Mesenchymal stem cell (in vitro differentiated cells and primary cell): ENCODE measurements at regions not wholly inside any gene's neighbourhood (a gene's known extent, or its start where the extent isn't known, plus 50 kb on each side); places are given as distances from the start of the nearest gene placed in this dataset.

Experiments used
- DNase-seq: peaks from one replicate; pipeline ENCODE4 v3.0.0-alpha.2; 2013
- H2AFZ ChIP-seq: one replicate; pipeline ENCODE4 v1.6.1; 2013; ENCODE audit warnings: low read depth, mild to moderate bottlenecking, control low read depth, inconsistent platforms, low read length, moderate library complexity
- H2AK5ac ChIP-seq: 2 replicates; pipeline ENCODE4 v1.6.1; 2013; ENCODE audit warnings: low read length, moderate library complexity, mild to moderate bottlenecking, inconsistent platforms; ENCODE audit not compliant: severe bottlenecking
- H2BK120ac ChIP-seq: one replicate; pipeline ENCODE4 v1.6.1; 2013; ENCODE audit warnings: low read depth, mild to moderate bottlenecking, inconsistent platforms, low read length, moderate library complexity
- H2BK12ac ChIP-seq, 2 experiments: one replicate each; pipeline ENCODE4 v1.6.1; 2013; ENCODE audit warnings: inconsistent platforms in 2 of 2, low read length in 2 of 2, mild to moderate bottlenecking in 2 of 2, moderate library complexity in 2 of 2, control low read depth in 1 of 2
- H2BK15ac ChIP-seq: one replicate; pipeline ENCODE4 v1.6.1; 2013; ENCODE audit warnings: mild to moderate bottlenecking, low read depth, inconsistent platforms; ENCODE audit not compliant: poor library complexity, severe bottlenecking
- H2BK5ac ChIP-seq: 2 replicates; pipeline ENCODE4 v1.6.1; 2013; ENCODE audit warnings: low read depth, mild to moderate bottlenecking, low read length, control low read depth, inconsistent platforms; ENCODE audit not compliant: poor library complexity, severe bottlenecking
- H3K14ac ChIP-seq, 2 experiments: one replicate each; pipeline ENCODE4 v1.6.1; 2013; ENCODE audit warnings: inconsistent platforms in 2 of 2, low read length in 2 of 2, control low read depth in 1 of 2, mild to moderate bottlenecking in 1 of 2, moderate library complexity in 1 of 2
- H3K18ac ChIP-seq, 2 experiments: one replicate each; pipeline ENCODE4 v1.6.1; 2013; ENCODE audit warnings: inconsistent platforms in 2 of 2, low read length in 2 of 2, control low read depth in 1 of 2, low read depth in 1 of 2, mild to moderate bottlenecking in 1 of 2
- H3K23ac ChIP-seq, 2 experiments: one replicate each; pipeline ENCODE4 v1.6.1; 2013; ENCODE audit warnings: inconsistent platforms in 2 of 2, low read length in 2 of 2, mild to moderate bottlenecking in 2 of 2, moderate library complexity in 2 of 2, control low read depth in 1 of 2
- H3K27ac ChIP-seq: 2 replicates; pipeline ENCODE4 v1.5.1; 2013; ENCODE audit warnings: mild to moderate bottlenecking, moderate library complexity, low read length, control low read depth, inconsistent platforms; ENCODE audit not compliant: poor library complexity, severe bottlenecking
- H3K27me3 ChIP-seq, 2 experiments: 2 replicates each; pipeline versions ENCODE4 v1.6.1 to v1.7.0; 2013; ENCODE audit warnings: low read length in 2 of 2, mild to moderate bottlenecking in 2 of 2, moderate library complexity in 2 of 2, control low read depth in 1 of 2, inconsistent platforms in 1 of 2; ENCODE audit not compliant: control insufficient read depth in 1 of 2, insufficient read depth in 1 of 2
- H3K36me3 ChIP-seq, 2 experiments: 2 replicates each; pipeline versions ENCODE4 v1.6.1 to v1.7.0; 2013; ENCODE audit warnings: low read length in 2 of 2, control low read depth in 1 of 2, inconsistent platforms in 1 of 2, low read depth in 1 of 2, mild to moderate bottlenecking in 1 of 2; ENCODE audit not compliant: insufficient read depth in 2 of 2, control insufficient read depth in 1 of 2
- H3K4ac ChIP-seq, 2 experiments: one replicate each; pipeline ENCODE4 v1.6.1; 2013; ENCODE audit warnings: inconsistent platforms in 2 of 2, low read length in 2 of 2, mild to moderate bottlenecking in 2 of 2, moderate library complexity in 2 of 2, control low read depth in 1 of 2, low read depth in 1 of 2
- H3K4me1 ChIP-seq: 2 replicates; pipeline ENCODE4 v1.6.1; 2013; ENCODE audit warnings: low read depth, low read length, control low read depth; ENCODE audit not compliant: control insufficient read depth, insufficient read depth
- H3K4me2 ChIP-seq: 2 replicates; pipeline ENCODE4 v1.6.1; 2013; ENCODE audit warnings: low read length, mild to moderate bottlenecking, inconsistent platforms; ENCODE audit not compliant: poor library complexity, severe bottlenecking
- H3K4me3 ChIP-seq, 2 experiments: 2 replicates each; pipeline versions ENCODE4 v1.5.1 to v1.7.0; 2013; ENCODE audit warnings: low read length in 2 of 2, mild to moderate bottlenecking in 2 of 2, control low read depth in 1 of 2, low read depth in 1 of 2; ENCODE audit not compliant: insufficient read depth in 1 of 2
- H3K79me1 ChIP-seq: replicated peaks from 2 replicates; pipeline ENCODE4 v1.6.1; 2013; ENCODE audit warnings: mild to moderate bottlenecking, control low read depth, low read length, inconsistent platforms; ENCODE audit not compliant: poor library complexity, severe bottlenecking
- H3K9ac ChIP-seq: 2 replicates; pipeline ENCODE4 v1.7.0; 2013; ENCODE audit warnings: mild to moderate bottlenecking, low read length, moderate library complexity
- H3K9me3 ChIP-seq: 2 replicates; pipeline ENCODE4 v1.7.0; 2013; ENCODE audit warnings: mild to moderate bottlenecking, low read length; ENCODE audit not compliant: control insufficient read depth
- H4K8ac ChIP-seq: one replicate; pipeline ENCODE4 v1.6.1; 2013; ENCODE audit warnings: inconsistent platforms, mild to moderate bottlenecking, low read length, moderate library complexity
- H4K91ac ChIP-seq: one replicate; pipeline ENCODE4 v1.6.1; 2013; ENCODE audit warnings: mild to moderate bottlenecking, low read length, inconsistent platforms
- WGBS: methylation state at CpG from one replicate; pipeline ENCODE4 v1.1.7; 2013; ENCODE audit warnings: mixed read lengths; 5-methylcytosine and 5-hydroxymethylcytosine counted together

GRCh38 chr21:34235514-34235913 lies 128.3 kb upstream of the KCNE2 start:
- Histone ChIP-seq H3K4me3 (no peak overlapping the region), H4K91ac (no peak overlapping the region), H3K27me3 (no peaks in the 10 kb centered on the region), H3K4me1 (no peaks in the 10 kb centered on the region), H4K8ac (no peak overlapping the region), H2AK5ac (no peak overlapping the region), H2AFZ (no peak overlapping the region), H2BK5ac (no peak overlapping the region), H3K4me2 (no peak overlapping the region), H3K9me3 (peaks cover 5% of the 10 kb centered on the region), H2BK12ac (no peak overlapping the region), H3K18ac (no peak overlapping the region), H3K23ac (no peak overlapping the region), H3K36me3 (no peaks in the 10 kb centered on the region), H3K9ac (no peak overlapping the region), H3K14ac (no peak overlapping the region), H2BK15ac (no peak overlapping the region), H3K79me1 (no peaks in the 10 kb centered on the region), H3K27ac (no peak overlapping the region), H3K4ac (no peak overlapping the region), H2BK120ac (no peak overlapping the region)
- no peak for DNase-seq
- 24% methylated on average over 1 of the region's 1 CpG for WGBS

GRCh38 chr21:34242973-34243372 lies 120.8 kb upstream of the KCNE2 start:
- Histone ChIP-seq H3K18ac (no peak overlapping the region), H3K14ac (no peak overlapping the region), H3K79me1 (no peaks in the 10 kb centered on the region), H2AFZ (no peak overlapping the region), H3K27ac (no peak overlapping the region), H4K8ac (no peak overlapping the region), H2BK5ac (no peak overlapping the region), H2AK5ac (no peak overlapping the region), H3K4me2 (no peak overlapping the region), H2BK120ac (no peak overlapping the region), H4K91ac (no peak overlapping the region), H3K23ac (no peak overlapping the region), H3K4ac (no peak overlapping the region), H3K4me3 (peak overlapping the region in 1 of 2 experiments; percentile 8), H3K27me3 (no peaks in the 10 kb centered on the region), H2BK12ac (no peak overlapping the region), H2BK15ac (no peak overlapping the region), H3K4me1 (no peaks in the 10 kb centered on the region), H3K9ac (no peak overlapping the region), H3K36me3 (no peaks in the 10 kb centered on the region), H3K9me3 (peaks cover 14% of the 10 kb centered on the region)
- DNase-seq, result no peak
- 94% methylated on average over 2 of the region's 2 CpGs for WGBS

- no peak overlapping the region for H2BK5ac ChIP-seq
- no peak overlapping the region for H3K14ac ChIP-seq
- H3K23ac ChIP-seq, result no peak overlapping the region
- no peaks in the 10 kb centered on the region for H3K27me3 ChIP-seq
- 85% methylated on average over 1 of the region's 1 CpG for WGBS
- H4K8ac ChIP-seq, result no peak overlapping the region
- H3K27ac ChIP-seq, result no peak overlapping the region
- H2AFZ ChIP-seq, result no peak overlapping the region
- no peak overlapping the region for H2BK15ac ChIP-seq
- H3K4ac ChIP-seq, result no peak overlapping the region
- no peak overlapping the region for H2AK5ac ChIP-seq
- H3K9ac ChIP-seq, result no peak overlapping the region
- H4K91ac ChIP-seq, result no peak overlapping the region
- H3K4me1 ChIP-seq, result no peaks in the 10 kb centered on the region
- H3K4me3 ChIP-seq, result no peak overlapping the region
- DNase-seq, result peak; percentile 27
- H3K36me3 ChIP-seq, result no peaks in the 10 kb centered on the region
- H3K4me2 ChIP-seq, result no peak overlapping the region
- no peak overlapping the region for H2BK120ac ChIP-seq
- peaks cover 14% of the 10 kb centered on the region for H3K9me3 ChIP-seq
- no peaks in the 10 kb centered on the region for H3K79me1 ChIP-seq
- H2BK12ac ChIP-seq, result no peak overlapping the region
- H3K18ac ChIP-seq, result no peak overlapping the region
These were observed 120.2 kb upstream of the KCNE2 start for GRCh38 chr21:34243562-34243961.

DNA sequence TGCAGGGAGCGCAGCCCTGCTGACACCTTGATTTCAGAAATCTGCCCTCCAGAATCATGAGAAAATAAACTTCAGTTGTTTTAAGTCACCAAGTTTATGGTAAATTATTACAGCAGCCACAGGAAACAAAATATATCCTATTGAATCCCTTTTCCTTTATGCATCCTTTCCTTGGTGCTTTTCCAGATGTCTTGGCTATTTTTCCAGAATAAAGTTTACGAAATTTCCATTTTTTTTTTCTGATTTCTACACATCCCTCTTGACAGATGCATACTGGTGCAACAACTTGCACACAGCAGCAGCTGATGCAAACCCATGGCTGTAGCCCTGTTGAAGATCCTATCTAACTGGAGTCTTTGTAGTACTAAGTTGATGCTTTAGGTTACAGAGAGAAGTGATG lies 111.1 kb upstream of the KCNE2 start:
- Histone ChIP-seq H3K4me3 (no peak overlapping the region), H4K91ac (no peak overlapping the region), H3K9me3 (peaks cover 9% of the 10 kb centered on the region), H3K4me2 (no peak overlapping the region), H3K27ac (no peak overlapping the region), H3K4me1 (no peaks in the 10 kb centered on the region), H3K9ac (no peak overlapping the region), H2AK5ac (no peak overlapping the region), H3K27me3 (no peaks in the 10 kb centered on the region), H3K79me1 (no peaks in the 10 kb centered on the region), H2BK12ac (no peak overlapping the region), H2BK5ac (no peak overlapping the region), H3K14ac (no peak overlapping the region), H4K8ac (no peak overlapping the region), H3K36me3 (no peaks in the 10 kb centered on the region), H3K4ac (no peak overlapping the region), H3K18ac (no peak overlapping the region), H2BK120ac (no peak overlapping the region), H2AFZ (no peak overlapping the region), H3K23ac (no peak overlapping the region), H2BK15ac (no peak overlapping the region)
- WGBS, result 100% methylated on average over 2 of the region's 2 CpGs
- no peak for DNase-seq
